H1 (cell line): ENCODE measurements at regions not wholly inside any gene's neighbourhood (a gene's known extent, or its start where the extent isn't known, plus 50 kb on each side); places are given as distances from the start of the nearest gene placed in this dataset.
A peak's percentile ranks its signal among the peaks of the same experiment; 100 is the strongest.

ENCODE experiments used
- CTCF ChIA-PET: fragments of 300-600 bp; sonication (Branson Sonifier 250); formaldehyde crosslinking; loops from one replicate; lab custom pipeline; 2021; ENCODE audit not compliant: partially characterized antibody; lab: Charles Lee
- POLR2A ChIA-PET: fragments of 300-600 bp; sonication (Branson Sonifier 250); formaldehyde crosslinking; loops from one replicate; lab custom pipeline; 2021; ENCODE audit warnings: inconsistent platforms; ENCODE audit not compliant: partially characterized antibody; lab: Charles Lee
- DNase-seq, 2 experiments: peaks; one replicate each; pipeline versions ENCODE4 v3.0.0 to v3.0.0-alpha.2; 2010 to 2022; ENCODE audit warnings: low spot score in 2 of 2, low read depth in 1 of 2, mixed read lengths in 1 of 2
- FAIRE-seq: peaks from 2 replicates; lab custom pipeline; 2011; peaks lifted over from hg19 to GRCh38; lab: Jason Lieb, UNC
- H2AFZ ChIP-seq: 2 replicates; pipeline ENCODE4 v1.8.1; 2012; ENCODE audit warnings: low read length, inconsistent platforms
- H2AK5ac ChIP-seq: 2 replicates; pipeline ENCODE4 v1.6.1; 2013; ENCODE audit warnings: low read depth, low read length
- H2BK120ac ChIP-seq: replicated peaks from 2 replicates; pipeline ENCODE3; 2013; ENCODE audit warnings: low read depth, low read length, inconsistent platforms
- H2BK12ac ChIP-seq: 2 replicates; pipeline ENCODE4 v1.6.1; 2013; ENCODE audit warnings: low read depth, low read length
- H2BK15ac ChIP-seq: 2 replicates; pipeline ENCODE4 v1.6.1; 2013; ENCODE audit warnings: low read length
- H2BK20ac ChIP-seq: 2 replicates; pipeline ENCODE4 v1.6.1; 2013; ENCODE audit warnings: low read length
- H2BK5ac ChIP-seq: 2 replicates; pipeline ENCODE4 v1.6.1; 2013; ENCODE audit warnings: low read depth, low read length
- H3K14ac ChIP-seq: 2 replicates; pipeline ENCODE4 v1.6.1; 2013; ENCODE audit warnings: inconsistent platforms; ENCODE audit not compliant: insufficient read length
- H3K18ac ChIP-seq: 2 replicates; pipeline ENCODE4 v1.6.1; 2013; ENCODE audit warnings: low read length; ENCODE audit errors: extremely low read depth
- H3K23ac ChIP-seq: 2 replicates; pipeline ENCODE4 v1.6.1; 2013; ENCODE audit warnings: inconsistent platforms; ENCODE audit not compliant: insufficient read length
- H3K23me2 ChIP-seq: 2 replicates; pipeline ENCODE4 v1.6.1; 2013; ENCODE audit warnings: low read depth, low read length
- H3K27ac ChIP-seq: 2 replicates; pipeline ENCODE4 v1.6.1; 2011; ENCODE audit warnings: low read depth, low read length, inconsistent platforms
- H3K27me3 ChIP-seq, 4 experiments: replicated peaks in 1 of 4; 1 replicate in 1 of 4; 2 replicates in 3 of 4; pipeline versions ENCODE4 v1.6.1 to v1.8.1; 2011 to 2013; ENCODE audit warnings: low read length in 3 of 4, mild to moderate bottlenecking in 3 of 4, inconsistent platforms in 2 of 4, mixed read lengths in 2 of 4, moderate library complexity in 1 of 4; ENCODE audit not compliant: control insufficient read depth in 3 of 4, insufficient read depth in 3 of 4; ENCODE audit errors: extremely low read depth in 1 of 4
- H3K36me3 ChIP-seq, 4 experiments: 2 replicates each; pipeline versions ENCODE4 v1.6.1 to v1.8.1; 2011 to 2013; ENCODE audit warnings: mild to moderate bottlenecking in 4 of 4, low read length in 3 of 4, moderate library complexity in 2 of 4, control low read depth in 1 of 4, inconsistent platforms in 1 of 4; ENCODE audit not compliant: insufficient read depth in 4 of 4, control insufficient read depth in 2 of 4
- H3K4ac ChIP-seq: replicated peaks from 2 replicates; pipeline ENCODE3; 2013; ENCODE audit warnings: low read length, low read depth, mixed read lengths, inconsistent platforms; ENCODE audit not compliant: insufficient read length
- H3K4me1 ChIP-seq, 4 experiments: replicated peaks in 1 of 4; 1 replicate in 1 of 4; 2 replicates in 3 of 4; pipeline versions ENCODE4 v1.6.1 to v1.8.1; 2011 to 2013; ENCODE audit warnings: low read length in 3 of 4, inconsistent platforms in 2 of 4, mixed read lengths in 1 of 4; ENCODE audit not compliant: insufficient read depth in 4 of 4, control insufficient read depth in 3 of 4
- H3K4me2 ChIP-seq, 2 experiments: 2 replicates each; pipeline versions ENCODE4 v1.6.1 to v1.8.1; 2011 to 2013; ENCODE audit warnings: low read depth in 2 of 2, low read length in 2 of 2, control low read depth in 1 of 2, inconsistent platforms in 1 of 2, mild to moderate bottlenecking in 1 of 2; ENCODE audit not compliant: insufficient read depth in 1 of 2
- H3K4me3 ChIP-seq, 4 experiments: fragments of 200-600, 300-600 bp in 1 of 4; sonication (generic), shearing (Covaris generic), sonication (Bioruptor Twin) in 1 of 4; 2 replicates each; pipeline versions ENCODE4 v1.5.1 to v1.8.1; 2011 to 2016; ENCODE audit warnings: low read length in 4 of 4, low read depth in 3 of 4, control low read depth in 2 of 4, inconsistent platforms in 2 of 4, mild to moderate bottlenecking in 2 of 4, mixed read lengths in 1 of 4, moderate library complexity in 1 of 4; ENCODE audit not compliant: insufficient read depth in 2 of 4; ENCODE audit errors: extremely low read depth in 1 of 4
- H3K56ac ChIP-seq: replicated peaks from 2 replicates; pipeline ENCODE3; 2013; ENCODE audit warnings: low read depth, mild to moderate bottlenecking, mixed read lengths, low read length, inconsistent platforms; ENCODE audit not compliant: insufficient read length
- H3K79me1 ChIP-seq: 2 replicates; pipeline ENCODE4 v1.6.1; 2013; ENCODE audit warnings: low read depth, low read length, control low read depth
- H3K79me2 ChIP-seq, 2 experiments: 2 replicates each; pipeline versions ENCODE4 v1.6.1 to v1.8.1; 2012 to 2013; ENCODE audit warnings: low read length in 2 of 2, mild to moderate bottlenecking in 2 of 2, inconsistent platforms in 1 of 2; ENCODE audit not compliant: insufficient read depth in 2 of 2, control insufficient read depth in 1 of 2
- H3K9ac ChIP-seq, 4 experiments: replicated peaks in 1 of 4; 1 replicate in 1 of 4; 2 replicates in 3 of 4; pipeline versions ENCODE4 v1.6.1 to v1.8.1; 2011 to 2013; ENCODE audit warnings: low read depth in 3 of 4, low read length in 3 of 4, control low read depth in 2 of 4, mild to moderate bottlenecking in 2 of 4, moderate library complexity in 2 of 4, inconsistent platforms in 1 of 4; ENCODE audit errors: extremely low read depth in 1 of 4
- H3K9me3 ChIP-seq, 2 experiments: 2 replicates each; pipeline versions ENCODE4 v1.6.1 to v1.8.1; 2012 to 2013; ENCODE audit warnings: mild to moderate bottlenecking in 2 of 2, moderate library complexity in 2 of 2, control low read depth in 1 of 2, inconsistent platforms in 1 of 2, low read depth in 1 of 2, low read length in 1 of 2, mixed read lengths in 1 of 2; ENCODE audit not compliant: insufficient read depth in 2 of 2
- H4K20me1 ChIP-seq, 2 experiments: replicated peaks in 1 of 2; 2 replicates each; pipeline versions ENCODE3 to v1.8.1; 2011 to 2013; ENCODE audit warnings: inconsistent platforms in 2 of 2, low read length in 2 of 2, mild to moderate bottlenecking in 1 of 2; ENCODE audit not compliant: insufficient read depth in 2 of 2, control insufficient read depth in 1 of 2
- H4K5ac ChIP-seq: 2 replicates; pipeline ENCODE4 v1.6.1; 2013; ENCODE audit warnings: low read length, low read depth, mixed read lengths, inconsistent platforms; ENCODE audit not compliant: insufficient read length
- H4K8ac ChIP-seq: 2 replicates; pipeline ENCODE4 v1.8.0; 2013; ENCODE audit warnings: mild to moderate bottlenecking, moderate library complexity, low read length, inconsistent platforms; ENCODE audit not compliant: insufficient read depth; ENCODE audit errors: extremely low read depth
- H4K91ac ChIP-seq: replicated peaks from 2 replicates; pipeline ENCODE3; 2013; ENCODE audit warnings: low read length, mixed read lengths, inconsistent platforms; ENCODE audit not compliant: insufficient read length
- TF ChIP-seq, protein P1 (sequence below), 3 experiments: IDR thresholded peaks; 1 replicate in 2 of 3; 2 replicates in 1 of 3; pipeline versions ENCODE4 v1.5.1 to v1.6.1; 2011; ENCODE audit warnings: low read length in 3 of 3, mild to moderate bottlenecking in 3 of 3, inconsistent platforms in 2 of 3, low read depth in 1 of 3, moderate library complexity in 1 of 3; ENCODE audit not compliant: insufficient read depth in 1 of 3; ENCODE audit errors: control extremely low read depth in 1 of 3

DNA sequence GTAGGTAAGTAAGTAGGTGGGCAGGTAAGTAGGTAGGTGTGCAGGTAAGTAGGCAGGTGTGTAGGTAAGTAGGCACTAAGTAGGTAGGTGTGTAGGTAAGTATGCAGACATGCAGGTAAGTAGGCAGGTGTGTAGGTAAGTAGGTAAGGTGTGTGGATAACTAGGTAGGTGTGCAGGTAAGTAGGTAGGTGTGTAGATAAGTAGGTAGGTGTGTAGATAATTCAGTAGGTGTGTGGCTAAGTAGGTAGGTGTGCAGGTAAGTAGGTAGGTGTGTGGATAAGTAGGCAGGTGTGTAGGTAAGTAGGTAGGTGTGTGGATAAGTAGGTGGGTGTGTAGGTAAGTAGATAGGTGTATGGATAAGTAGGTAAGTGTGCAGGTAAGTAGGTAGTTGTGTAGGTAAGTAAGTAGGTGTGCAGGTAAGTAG is 53.9 kb upstream of the COG2 start:
- no peak for DNase-seq
- POLR2A ChIA-PET, result no interaction called here
- Histone ChIP-seq H2BK20ac (0 out of 2 replicates have a peak overlapping the region, but pooled peaks have one; percentile 83), H3K27me3 (no peaks in the 10 kb centered on the region), H3K36me3 (no peaks in the 10 kb centered on the region), H3K9me3 (no peaks in the 10 kb centered on the region; a peak in 1 of 4 replicates), H2AFZ (no peak overlapping the region), H3K4me1 (no peaks in the 10 kb centered on the region), H4K91ac (peak overlapping the region; percentile 17), H3K18ac (no peak overlapping the region), H3K27ac (no peak overlapping the region), H4K8ac (no peak overlapping the region), H2AK5ac (peak overlapping the region; percentile 40; the same call in 1 of the 2 replicates), H3K56ac (no peak overlapping the region), H4K20me1 (peaks cover 0 to 1% of the 10 kb centered on the region in 2 experiments), H3K9ac (no peak overlapping the region), H3K4me2 (no peak overlapping the region), H4K5ac (no peak overlapping the region), H2BK12ac (peak overlapping the region; percentile 32; the same call in 1 of the 2 replicates), H2BK15ac (peak overlapping the region; percentile 97), H2BK5ac (0 out of 2 replicates have a peak overlapping the region, but pooled peaks have one; percentile 8), H3K4me3 (no peak overlapping the region), H2BK120ac (no peak overlapping the region), H3K23me2 (peaks cover 7% of the 10 kb centered on the region; the same call in 1 of the 2 replicates), H3K4ac (no peak overlapping the region), H3K23ac (no peak overlapping the region), H3K14ac (no peak overlapping the region), H3K79me2 (no peaks in the 10 kb centered on the region), H3K79me1 (no peaks in the 10 kb centered on the region)
- CTCF ChIA-PET, result interaction anchor here (0.6 to 1.3 kb wide), 2 partner anchors 51 to 130 kb away, joined by 3 read pairs; no protein-coding TSS in a partner anchor
- TF ChIP-seq, protein P1, sequence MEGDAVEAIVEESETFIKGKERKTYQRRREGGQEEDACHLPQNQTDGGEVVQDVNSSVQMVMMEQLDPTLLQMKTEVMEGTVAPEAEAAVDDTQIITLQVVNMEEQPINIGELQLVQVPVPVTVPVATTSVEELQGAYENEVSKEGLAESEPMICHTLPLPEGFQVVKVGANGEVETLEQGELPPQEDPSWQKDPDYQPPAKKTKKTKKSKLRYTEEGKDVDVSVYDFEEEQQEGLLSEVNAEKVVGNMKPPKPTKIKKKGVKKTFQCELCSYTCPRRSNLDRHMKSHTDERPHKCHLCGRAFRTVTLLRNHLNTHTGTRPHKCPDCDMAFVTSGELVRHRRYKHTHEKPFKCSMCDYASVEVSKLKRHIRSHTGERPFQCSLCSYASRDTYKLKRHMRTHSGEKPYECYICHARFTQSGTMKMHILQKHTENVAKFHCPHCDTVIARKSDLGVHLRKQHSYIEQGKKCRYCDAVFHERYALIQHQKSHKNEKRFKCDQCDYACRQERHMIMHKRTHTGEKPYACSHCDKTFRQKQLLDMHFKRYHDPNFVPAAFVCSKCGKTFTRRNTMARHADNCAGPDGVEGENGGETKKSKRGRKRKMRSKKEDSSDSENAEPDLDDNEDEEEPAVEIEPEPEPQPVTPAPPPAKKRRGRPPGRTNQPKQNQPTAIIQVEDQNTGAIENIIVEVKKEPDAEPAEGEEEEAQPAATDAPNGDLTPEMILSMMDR (IDR thresholded peaks at IDR 0.05; ENCODE audit: control extremely low read depth in 1 of 3, insufficient read depth in 1 of 3, low read depth in 1 of 3, low read length in 3 of 3), result no peak
- FAIRE-seq, result no peak
